ENCODE measurements at regions not wholly inside any gene's neighbourhood (a gene's known extent, or its start where the extent isn't known, plus 50 kb on each side); places are given as distances from the start of the nearest gene placed in this dataset.

GRCh38 chr1:70666381-70667140 is 255.5 kb downstream of the CTH start:
- no peak for FAIRE-seq
- 22% methylated on average over 8 of the region's 8 CpGs for WGBS (ENCODE audit: insufficient coverage, insufficient replicate concordance, low lambda C conversion rate, missing lambda C conversion rate)

GRCh38 chr1:70667494-70668170 is 256.6 kb downstream of the CTH start:
- no peaks in the 10 kb centered on the region for H3K27me3 ChIP-seq (replicated peaks in 1 of 2; ENCODE audit: control insufficient read depth in 2 of 2, insufficient read depth in 2 of 2, low read length in 1 of 2)
- H4K20me1 ChIP-seq (ENCODE audit: control insufficient read depth, insufficient read depth): no peaks in the 10 kb centered on the region
- no peaks in the 10 kb centered on the region for H3K36me3 ChIP-seq (ENCODE audit: control insufficient read depth in 2 of 2, insufficient read depth in 2 of 2, low read length in 1 of 2)
- ChIA-PET SMC1A (ENCODE audit: uncharacterized antibody, unreplicated experiment) (no interaction called here), CTCF (no interaction called here), RAD21 (ENCODE audit: unreplicated experiment) (no interaction called here), POLR2A (no interaction called here)
- no peak overlapping the region for H3K4me2 ChIP-seq (ENCODE audit: control insufficient read depth, insufficient read depth)
- no TSS peak for BruUV-seq (replicated peaks)
- ATAC-seq (no peak), DNase-seq (ENCODE audit: low read depth, low spot score) (no peak), FAIRE-seq (no peak)
- in situ Hi-C loops (cut with MboI) (no loop called here), intact Hi-C loops (cut with micrococcal nuclease; ENCODE audit: unreplicated experiment) (no loop called here)
- H3K79me2 ChIP-seq (ENCODE audit: control insufficient read depth, insufficient read depth, low read length): no peaks in the 10 kb centered on the region
- no peak overlapping the region for H3K4me3 ChIP-seq
- H3K27ac ChIP-seq (ENCODE audit: control insufficient read depth, insufficient read depth): no peak overlapping the region
- no peak overlapping the region for H3K9ac ChIP-seq (ENCODE audit: control insufficient read depth, insufficient read depth, low read length)
- H3K9me3 ChIP-seq (replicated peaks; ENCODE audit: control insufficient read depth, insufficient read depth, low read length): no peaks in the 10 kb centered on the region
- TF ChIP-seq, protein P1, sequence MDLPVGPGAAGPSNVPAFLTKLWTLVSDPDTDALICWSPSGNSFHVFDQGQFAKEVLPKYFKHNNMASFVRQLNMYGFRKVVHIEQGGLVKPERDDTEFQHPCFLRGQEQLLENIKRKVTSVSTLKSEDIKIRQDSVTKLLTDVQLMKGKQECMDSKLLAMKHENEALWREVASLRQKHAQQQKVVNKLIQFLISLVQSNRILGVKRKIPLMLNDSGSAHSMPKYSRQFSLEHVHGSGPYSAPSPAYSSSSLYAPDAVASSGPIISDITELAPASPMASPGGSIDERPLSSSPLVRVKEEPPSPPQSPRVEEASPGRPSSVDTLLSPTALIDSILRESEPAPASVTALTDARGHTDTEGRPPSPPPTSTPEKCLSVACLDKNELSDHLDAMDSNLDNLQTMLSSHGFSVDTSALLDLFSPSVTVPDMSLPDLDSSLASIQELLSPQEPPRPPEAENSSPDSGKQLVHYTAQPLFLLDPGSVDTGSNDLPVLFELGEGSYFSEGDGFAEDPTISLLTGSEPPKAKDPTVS (IDR thresholded peaks at IDR 0.05; ENCODE audit: low read depth, low read length): no peak
- TF ChIP-seq CHD2 (IDR thresholded peaks at IDR 0.05; ENCODE audit: borderline replicate concordance, low read depth, low read length) (no peak), BRCA1 (IDR thresholded peaks at IDR 0.05; ENCODE audit: low read depth, low read length) (no peak)
- H2AFZ ChIP-seq (ENCODE audit: control insufficient read depth, low read depth, low read length): no peak overlapping the region
- H3K4me1 ChIP-seq (ENCODE audit: control insufficient read depth, insufficient read depth, low read length): no peaks in the 10 kb centered on the region

More at GRCh38 chr1:70666381-70667140, 255.5 kb downstream of the CTH start:
- in situ Hi-C loops (cut with MboI): no loop called here
- DNase-seq (ENCODE audit: low read depth, low spot score) (no peak), ATAC-seq (no peak)
- no peaks in the 10 kb centered on the region for H3K9me3 ChIP-seq (replicated peaks; ENCODE audit: control insufficient read depth, insufficient read depth, low read length)
- no TSS peak for BruUV-seq (replicated peaks)
- H2AFZ ChIP-seq (ENCODE audit: control insufficient read depth, low read depth, low read length): no peak overlapping the region
- ChIA-PET CTCF (no interaction called here), RAD21 (ENCODE audit: unreplicated experiment) (no interaction called here), POLR2A (no interaction called here), SMC1A (ENCODE audit: uncharacterized antibody, unreplicated experiment) (no interaction called here)
- H3K4me2 ChIP-seq (ENCODE audit: control insufficient read depth, insufficient read depth): no peak overlapping the region
- H3K4me3 ChIP-seq: no peak overlapping the region
- no peaks in the 10 kb centered on the region for H3K79me2 ChIP-seq (ENCODE audit: control insufficient read depth, insufficient read depth, low read length)
- H3K4me1 ChIP-seq (ENCODE audit: control insufficient read depth, insufficient read depth, low read length): no peaks in the 10 kb centered on the region
- intact Hi-C loops (cut with micrococcal nuclease; ENCODE audit: unreplicated experiment): no loop called here
- H3K36me3 ChIP-seq (ENCODE audit: control insufficient read depth in 2 of 2, insufficient read depth in 2 of 2, low read length in 1 of 2): no peaks in the 10 kb centered on the region
- H3K9ac ChIP-seq (ENCODE audit: control insufficient read depth, insufficient read depth, low read length): no peak overlapping the region
- no peaks in the 10 kb centered on the region for H4K20me1 ChIP-seq (ENCODE audit: control insufficient read depth, insufficient read depth)
- no peaks in the 10 kb centered on the region for H3K27me3 ChIP-seq (replicated peaks in 1 of 2; ENCODE audit: control insufficient read depth in 2 of 2, insufficient read depth in 2 of 2, low read length in 1 of 2)
- no peak overlapping the region for H3K27ac ChIP-seq (ENCODE audit: control insufficient read depth, insufficient read depth)
- TF ChIP-seq RFX5 (IDR thresholded peaks at IDR 0.05; ENCODE audit: low read depth, low read length) (no peak), NR2F1 (conservative IDR thresholded peaks at IDR 0.05) (no peak), PML (IDR thresholded peaks at IDR 0.05; ENCODE audit: low read length) (no peak), POLR2AphosphoS5 (IDR thresholded peaks at IDR 0.05; ENCODE audit: low read length) (no peak), POLR2AphosphoS2 (IDR thresholded peaks at IDR 0.05; ENCODE audit: low read depth, low read length) (no peak), KDM1A (IDR thresholded peaks at IDR 0.05; ENCODE audit: borderline replicate concordance) (no peak), SMC3 (IDR thresholded peaks at IDR 0.05; ENCODE audit: borderline replicate concordance, low read length) (no peak)
- TF ChIP-seq, protein P2, sequence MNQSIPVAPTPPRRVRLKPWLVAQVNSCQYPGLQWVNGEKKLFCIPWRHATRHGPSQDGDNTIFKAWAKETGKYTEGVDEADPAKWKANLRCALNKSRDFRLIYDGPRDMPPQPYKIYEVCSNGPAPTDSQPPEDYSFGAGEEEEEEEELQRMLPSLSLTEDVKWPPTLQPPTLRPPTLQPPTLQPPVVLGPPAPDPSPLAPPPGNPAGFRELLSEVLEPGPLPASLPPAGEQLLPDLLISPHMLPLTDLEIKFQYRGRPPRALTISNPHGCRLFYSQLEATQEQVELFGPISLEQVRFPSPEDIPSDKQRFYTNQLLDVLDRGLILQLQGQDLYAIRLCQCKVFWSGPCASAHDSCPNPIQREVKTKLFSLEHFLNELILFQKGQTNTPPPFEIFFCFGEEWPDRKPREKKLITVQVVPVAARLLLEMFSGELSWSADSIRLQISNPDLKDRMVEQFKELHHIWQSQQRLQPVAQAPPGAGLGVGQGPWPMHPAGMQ (IDR thresholded peaks at IDR 0.05; ENCODE audit: borderline replicate concordance): no peak

Measured in GM12878 (cell line).